WTC11 (cell line): ENCODE measurements at regions not wholly inside any gene's neighbourhood (a gene's known extent, or its start where the extent isn't known, plus 50 kb on each side); places are given as distances from the start of the nearest gene placed in this dataset.
A peak's percentile ranks its signal among the peaks of the same experiment; 100 is the strongest.

Experiments
- ATAC-seq: fragments of 200-7000 bp; cut with Tn5 transposase; 2 replicates; pipeline ENCODE4 v1.10.0; 2021; ENCODE audit warnings: mild to moderate bottlenecking, moderate library complexity
- CTCF ChIA-PET: fragments of 300-600 bp; sonication (Branson Sonifier 250); formaldehyde crosslinking; loops from one replicate; lab custom pipeline; 2021; ENCODE audit warnings: antibody characterized with exemption; lab: Charles Lee
- POLR2A ChIA-PET: fragments of 350-600 bp; sonication (Branson Sonifier 250); formaldehyde crosslinking; loops from one replicate; lab custom pipeline; 2021; ENCODE audit warnings: antibody characterized with exemption; lab: Charles Lee
- DNase-seq: peaks from one replicate; pipeline ENCODE4 v3.0.0; 2021; ENCODE audit warnings: low spot score
- H3K27ac Mint-ChIP-seq: 2 replicates; pipeline ENCODE4 v1.8.0; 2021; ENCODE audit warnings: mixed read lengths
- H3K27me3 Mint-ChIP-seq: 2 replicates; pipeline ENCODE4 v1.8.0; 2021; ENCODE audit warnings: low read depth, mild to moderate bottlenecking, moderate library complexity, mixed read lengths
- H3K36me3 Mint-ChIP-seq: 2 replicates; pipeline ENCODE4 v1.8.0; 2021; ENCODE audit warnings: mixed read lengths
- H3K4me1 Mint-ChIP-seq: 2 replicates; pipeline ENCODE4 v1.8.0; 2022; ENCODE audit warnings: mixed read lengths
- H3K4me3 Mint-ChIP-seq: 2 replicates; pipeline ENCODE4 v1.8.0; 2021; ENCODE audit warnings: mild to moderate bottlenecking, moderate library complexity, mixed read lengths
- H3K9me3 Mint-ChIP-seq: 2 replicates; pipeline ENCODE4 v1.8.0; 2021; ENCODE audit warnings: mixed read lengths
- ATF2 ChIP-seq: sonication (generic); formaldehyde crosslinking; IDR thresholded peaks from 2 replicates; pipeline ENCODE4 v1.8.1; 2022; ENCODE audit warnings: low read depth, missing genetic modification reagents, borderline replicate concordance
- CREM ChIP-seq: sonication (generic); formaldehyde crosslinking; IDR thresholded peaks from 2 replicates; pipeline ENCODE4 v1.8.1; 2022; ENCODE audit warnings: mild to moderate bottlenecking, missing genetic modification reagents, moderate library complexity
- FOXJ3 ChIP-seq: sonication (generic); formaldehyde crosslinking; IDR thresholded peaks from 2 replicates; pipeline ENCODE4 v1.9.0; 2021; ENCODE audit warnings: missing genetic modification reagents, mild to moderate bottlenecking, borderline replicate concordance
- JAZF1 ChIP-seq: fragments of 250-450 bp; sonication (Bioruptor Pico); IDR thresholded peaks from 2 replicates; pipeline ENCODE4 v1.9.0; 2021; ENCODE audit warnings: moderate library complexity, mild to moderate bottlenecking, inconsistent platforms
- MLX ChIP-seq: sonication (generic); formaldehyde crosslinking; IDR thresholded peaks from 2 replicates; pipeline ENCODE4 v1.8.1; 2023; ENCODE audit warnings: mild to moderate bottlenecking, missing genetic modification reagents, moderate library complexity
- NR1H2 ChIP-seq: sonication (generic); formaldehyde crosslinking; IDR thresholded peaks from 2 replicates; pipeline ENCODE4 v1.9.0; 2021; ENCODE audit warnings: mild to moderate bottlenecking, moderate library complexity, missing genetic modification reagents
- RELA ChIP-seq: sonication (generic); formaldehyde crosslinking; IDR thresholded peaks from 2 replicates; pipeline ENCODE4 v1.8.1; 2022; ENCODE audit warnings: missing genetic modification reagents, mild to moderate bottlenecking, borderline replicate concordance
- STAT6 ChIP-seq: sonication (generic); formaldehyde crosslinking; conservative IDR thresholded peaks from 2 replicates; pipeline ENCODE4 v1.8.1; 2023; ENCODE audit warnings: mild to moderate bottlenecking, low read depth, missing genetic modification reagents, moderate library complexity
- TEAD1 ChIP-seq: sonication (generic); formaldehyde crosslinking; IDR thresholded peaks from 2 replicates; pipeline ENCODE4 v1.8.0; 2022; ENCODE audit warnings: mild to moderate bottlenecking, missing genetic modification reagents
- USF2 ChIP-seq: sonication (generic); formaldehyde crosslinking; IDR thresholded peaks from 2 replicates; pipeline ENCODE4 v1.8.1; 2023; ENCODE audit warnings: mild to moderate bottlenecking, missing genetic modification reagents, moderate library complexity
- ZBTB21 ChIP-seq: sonication (generic); formaldehyde crosslinking; IDR thresholded peaks from 2 replicates; pipeline ENCODE4 v1.8.1; 2023; ENCODE audit warnings: mild to moderate bottlenecking, missing genetic modification reagents, borderline replicate concordance
- ZBTB43 ChIP-seq: sonication (generic); formaldehyde crosslinking; IDR thresholded peaks from 2 replicates; pipeline ENCODE4 v1.8.1; 2023; ENCODE audit warnings: mild to moderate bottlenecking, missing genetic modification reagents
- ZNF121 ChIP-seq: sonication (generic); formaldehyde crosslinking; IDR thresholded peaks from 2 replicates; pipeline ENCODE4 v1.8.0; 2023; ENCODE audit warnings: missing genetic modification reagents
- ZNF138 ChIP-seq: sonication (generic); formaldehyde crosslinking; conservative IDR thresholded peaks from 2 replicates; pipeline ENCODE4 v1.8.1; 2022; ENCODE audit warnings: mild to moderate bottlenecking, moderate library complexity, missing genetic modification reagents
- TF ChIP-seq, protein P1 (sequence below): sonication (generic); formaldehyde crosslinking; IDR thresholded peaks from 2 replicates; pipeline ENCODE4 v1.8.1; 2022; ENCODE audit warnings: mild to moderate bottlenecking, moderate library complexity, missing genetic modification reagents
- TF ChIP-seq, protein P2 (sequence below): fragments of 250-450 bp; sonication (Bioruptor Pico); IDR thresholded peaks from 2 replicates; pipeline ENCODE4 v1.9.0; 2021; ENCODE audit warnings: mild to moderate bottlenecking, borderline replicate concordance

DNA sequence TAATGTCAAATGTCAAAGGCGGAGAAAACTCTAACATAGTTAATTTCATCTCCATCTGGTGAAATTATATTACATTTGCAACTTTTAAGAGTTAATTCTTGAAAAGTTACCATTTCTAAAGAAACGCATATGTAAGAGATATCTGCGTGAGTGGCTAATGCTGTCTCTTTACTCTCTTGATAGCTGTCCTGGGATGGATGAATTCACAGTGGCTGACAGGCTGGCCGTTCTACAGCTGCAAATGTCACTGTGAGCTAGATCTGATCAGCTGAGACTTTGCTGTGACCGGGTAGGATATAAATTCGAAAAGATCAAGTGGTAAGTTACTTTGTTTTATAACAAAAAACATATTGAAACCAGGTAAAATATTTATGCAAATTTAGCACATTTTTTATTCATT is 557.1 kb upstream of the DDX18 start:
- Mint-ChIP-seq H3K4me3 (no peak overlapping the region), H3K27me3 (no peaks in the 10 kb centered on the region), H3K27ac (no peak overlapping the region; the same call in 1 of the 2 replicates), H3K4me1 (peaks cover 29% of the 10 kb centered on the region), H3K9me3 (peaks cover 20% of the 10 kb centered on the region), H3K36me3 (peaks cover 16% of the 10 kb centered on the region)
- DNase-seq (no peak), ATAC-seq (peak; percentile 71)
- POLR2A ChIA-PET: no interaction called here
- TF ChIP-seq JAZF1 (CRISPR knock-in tag): no peak
- no peak for TF ChIP-seq MLX (CRISPR knock-in tag)
- TF ChIP-seq FOXJ3 (CRISPR knock-in tag): no peak
- no peak for TF ChIP-seq TEAD1 (CRISPR knock-in tag)
- TF ChIP-seq, protein P1, sequence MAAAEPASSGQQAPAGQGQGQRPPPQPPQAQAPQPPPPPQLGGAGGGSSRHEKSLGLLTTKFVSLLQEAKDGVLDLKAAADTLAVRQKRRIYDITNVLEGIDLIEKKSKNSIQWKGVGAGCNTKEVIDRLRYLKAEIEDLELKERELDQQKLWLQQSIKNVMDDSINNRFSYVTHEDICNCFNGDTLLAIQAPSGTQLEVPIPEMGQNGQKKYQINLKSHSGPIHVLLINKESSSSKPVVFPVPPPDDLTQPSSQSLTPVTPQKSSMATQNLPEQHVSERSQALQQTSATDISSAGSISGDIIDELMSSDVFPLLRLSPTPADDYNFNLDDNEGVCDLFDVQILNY: no peak
- no peak for TF ChIP-seq NR1H2
- no peak for TF ChIP-seq STAT6
- no peak for TF ChIP-seq CREM (CRISPR knock-in tag)
- no peak for TF ChIP-seq ZBTB43 (CRISPR knock-in tag)
- TF ChIP-seq, protein P2, sequence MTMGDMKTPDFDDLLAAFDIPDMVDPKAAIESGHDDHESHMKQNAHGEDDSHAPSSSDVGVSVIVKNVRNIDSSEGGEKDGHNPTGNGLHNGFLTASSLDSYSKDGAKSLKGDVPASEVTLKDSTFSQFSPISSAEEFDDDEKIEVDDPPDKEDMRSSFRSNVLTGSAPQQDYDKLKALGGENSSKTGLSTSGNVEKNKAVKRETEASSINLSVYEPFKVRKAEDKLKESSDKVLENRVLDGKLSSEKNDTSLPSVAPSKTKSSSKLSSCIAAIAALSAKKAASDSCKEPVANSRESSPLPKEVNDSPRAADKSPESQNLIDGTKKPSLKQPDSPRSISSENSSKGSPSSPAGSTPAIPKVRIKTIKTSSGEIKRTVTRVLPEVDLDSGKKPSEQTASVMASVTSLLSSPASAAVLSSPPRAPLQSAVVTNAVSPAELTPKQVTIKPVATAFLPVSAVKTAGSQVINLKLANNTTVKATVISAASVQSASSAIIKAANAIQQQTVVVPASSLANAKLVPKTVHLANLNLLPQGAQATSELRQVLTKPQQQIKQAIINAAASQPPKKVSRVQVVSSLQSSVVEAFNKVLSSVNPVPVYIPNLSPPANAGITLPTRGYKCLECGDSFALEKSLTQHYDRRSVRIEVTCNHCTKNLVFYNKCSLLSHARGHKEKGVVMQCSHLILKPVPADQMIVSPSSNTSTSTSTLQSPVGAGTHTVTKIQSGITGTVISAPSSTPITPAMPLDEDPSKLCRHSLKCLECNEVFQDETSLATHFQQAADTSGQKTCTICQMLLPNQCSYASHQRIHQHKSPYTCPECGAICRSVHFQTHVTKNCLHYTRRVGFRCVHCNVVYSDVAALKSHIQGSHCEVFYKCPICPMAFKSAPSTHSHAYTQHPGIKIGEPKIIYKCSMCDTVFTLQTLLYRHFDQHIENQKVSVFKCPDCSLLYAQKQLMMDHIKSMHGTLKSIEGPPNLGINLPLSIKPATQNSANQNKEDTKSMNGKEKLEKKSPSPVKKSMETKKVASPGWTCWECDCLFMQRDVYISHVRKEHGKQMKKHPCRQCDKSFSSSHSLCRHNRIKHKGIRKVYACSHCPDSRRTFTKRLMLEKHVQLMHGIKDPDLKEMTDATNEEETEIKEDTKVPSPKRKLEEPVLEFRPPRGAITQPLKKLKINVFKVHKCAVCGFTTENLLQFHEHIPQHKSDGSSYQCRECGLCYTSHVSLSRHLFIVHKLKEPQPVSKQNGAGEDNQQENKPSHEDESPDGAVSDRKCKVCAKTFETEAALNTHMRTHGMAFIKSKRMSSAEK (CRISPR knock-in tag): no peak
- no peak for TF ChIP-seq USF2 (CRISPR knock-in tag)
- no peak for TF ChIP-seq ZNF138 (CRISPR knock-in tag)
- TF ChIP-seq ZNF121: no peak
- no peak for TF ChIP-seq ZBTB21 (CRISPR knock-in tag)
- CTCF ChIA-PET: no interaction called here

GRCh38 chr2:117269574-117269973 is 544.9 kb upstream of the DDX18 start:
- Mint-ChIP-seq H3K4me1 (peaks cover 51% of the 10 kb centered on the region), H3K36me3 (peaks cover 10% of the 10 kb centered on the region), H3K9me3 (peaks cover 8% of the 10 kb centered on the region), H3K27me3 (no peaks in the 10 kb centered on the region; the same call in 1 of the 2 replicates), H3K4me3 (no peak overlapping the region), H3K27ac (no peak overlapping the region)
- CTCF ChIA-PET: no interaction called here
- TF ChIP-seq ATF2 (no peak), RELA (CRISPR knock-in tag) (no peak)
- DNase-seq (no peak), ATAC-seq (no peak)
- POLR2A ChIA-PET: no interaction called here
